Liver (tissue), 7 donors: ENCODE measurements at regions not wholly inside any gene's neighbourhood (a gene's known extent, or its start where the extent isn't known, plus 50 kb on each side); places are given as distances from the start of the nearest gene placed in this dataset.

Experiments
- DNase-seq: peaks from one replicate; pipeline ENCODE4 v3.0.0-alpha.2; 2017; ENCODE audit warnings: low spot score
- H3K27ac ChIP-seq, 2 donors: one replicate each; pipeline ENCODE4 v1.7.0; 2013; ENCODE audit warnings: inconsistent platforms in 2 of 2, low read length in 2 of 2, control low read depth in 1 of 2, low read depth in 1 of 2, mild to moderate bottlenecking in 1 of 2
- H3K27me3 ChIP-seq, 4 donors: one replicate each; pipeline versions ENCODE4 v1.6.1 to v1.7.0; 2013; ENCODE audit warnings: low read length in 3 of 4, inconsistent platforms in 1 of 4, mild to moderate bottlenecking in 1 of 4, moderate library complexity in 1 of 4; ENCODE audit not compliant: control insufficient read depth in 4 of 4, insufficient read depth in 4 of 4
- H3K36me3 ChIP-seq, 4 donors: one replicate each; pipeline versions ENCODE4 v1.6.1 to v1.7.0; 2013; ENCODE audit warnings: low read length in 3 of 4, mild to moderate bottlenecking in 3 of 4, low read depth in 1 of 4, moderate library complexity in 1 of 4; ENCODE audit not compliant: control insufficient read depth in 4 of 4, insufficient read depth in 3 of 4
- H3K4me1 ChIP-seq, 4 donors: one replicate each; pipeline versions ENCODE4 v1.6.1 to v1.7.0; 2013; ENCODE audit warnings: low read length in 3 of 4, mild to moderate bottlenecking in 3 of 4, moderate library complexity in 1 of 4; ENCODE audit not compliant: control insufficient read depth in 4 of 4, insufficient read depth in 4 of 4
- H3K4me3 ChIP-seq, 3 donors: one replicate each; pipeline versions ENCODE4 v1.6.1 to v1.7.0; 2013; ENCODE audit warnings: low read length in 3 of 3, control low read depth in 1 of 3, low read depth in 1 of 3, mild to moderate bottlenecking in 1 of 3
- H3K9ac ChIP-seq, 2 donors: one replicate each; pipeline ENCODE4 v1.7.0; 2013; ENCODE audit warnings: low read length in 2 of 2, mild to moderate bottlenecking in 2 of 2, moderate library complexity in 2 of 2, control low read depth in 1 of 2, low read depth in 1 of 2
- H3K9me3 ChIP-seq, 4 donors: one replicate each; pipeline versions ENCODE4 v1.6.1 to v1.7.0; 2013; ENCODE audit warnings: low read length in 3 of 4; ENCODE audit not compliant: control insufficient read depth in 4 of 4
- FOXA1 ChIP-seq: IDR thresholded peaks from 2 replicates; pipeline ENCODE4 v1.6.1; 2016; ENCODE audit warnings: antibody characterized with exemption
- FOXA2 ChIP-seq: IDR thresholded peaks from 2 replicates; pipeline ENCODE4 v1.6.1; 2016; ENCODE audit warnings: antibody characterized with exemption
- GABPA ChIP-seq, 2 donors: IDR thresholded peaks in 1 of 2; conservative IDR thresholded peaks in 1 of 2; 2 replicates each; pipeline ENCODE4 v1.6.1; 2016; ENCODE audit warnings: antibody characterized with exemption in 2 of 2, mild to moderate bottlenecking in 1 of 2, moderate library complexity in 1 of 2
- HNF4A ChIP-seq, 2 donors: conservative IDR thresholded peaks; 2 replicates each; pipeline ENCODE4 v1.6.1; 2016; ENCODE audit warnings: antibody characterized with exemption in 2 of 2, mild to moderate bottlenecking in 2 of 2
- HNF4G ChIP-seq: IDR thresholded peaks from 2 replicates; pipeline ENCODE4 v1.6.1; 2016; ENCODE audit warnings: antibody characterized with exemption
- JUND ChIP-seq, 2 donors: IDR thresholded peaks; 2 replicates each; pipeline ENCODE4 v1.6.1; 2016; ENCODE audit warnings: antibody characterized with exemption in 2 of 2
- NR2F2 ChIP-seq: IDR thresholded peaks from 2 replicates; pipeline ENCODE4 v1.6.1; 2016; ENCODE audit warnings: antibody characterized with exemption
- RAD21 ChIP-seq, 2 donors: IDR thresholded peaks; 2 replicates each; pipeline ENCODE4 v1.6.1; 2016; ENCODE audit warnings: antibody characterized with exemption in 2 of 2, mild to moderate bottlenecking in 2 of 2
- RXRA ChIP-seq, 2 donors: IDR thresholded peaks; 2 replicates each; pipeline ENCODE4 v1.6.1; 2017 to 2018; ENCODE audit warnings: antibody characterized with exemption in 2 of 2, mild to moderate bottlenecking in 1 of 2
- SP1 ChIP-seq: IDR thresholded peaks from 2 replicates; pipeline ENCODE4 v1.6.1; 2018; ENCODE audit warnings: antibody characterized with exemption, mild to moderate bottlenecking
- TAF1 ChIP-seq: conservative IDR thresholded peaks from 2 replicates; pipeline ENCODE4 v1.6.1; 2016; ENCODE audit warnings: antibody characterized with exemption, mild to moderate bottlenecking
- YY1 ChIP-seq: IDR thresholded peaks from 2 replicates; pipeline ENCODE4 v1.6.1; 2016; ENCODE audit warnings: antibody characterized with exemption, mild to moderate bottlenecking
- WGBS: extraction: QIAGEN DNeasy Blood & Tissue Kit; methylation state at CpG from one replicate; pipeline ENCODE4 v1.1.7; 2013; 5-methylcytosine and 5-hydroxymethylcytosine counted together
- TF ChIP-seq, protein P1 (sequence below): IDR thresholded peaks from 2 replicates; pipeline ENCODE4 v1.6.1; 2016; ENCODE audit warnings: antibody characterized with exemption
- TF ChIP-seq, protein P2 (sequence below): IDR thresholded peaks from 2 replicates; pipeline ENCODE4 v1.6.1; 2016; ENCODE audit warnings: antibody characterized with exemption
- TF ChIP-seq, protein P3 (sequence below): IDR thresholded peaks from 2 replicates; pipeline ENCODE4 v1.6.1; 2016; ENCODE audit warnings: antibody characterized with exemption, mild to moderate bottlenecking
- donor health status: healthy.
- donor health status: healthy.
- donor health status: healthy.
- donor health status: healthy.

DNA sequence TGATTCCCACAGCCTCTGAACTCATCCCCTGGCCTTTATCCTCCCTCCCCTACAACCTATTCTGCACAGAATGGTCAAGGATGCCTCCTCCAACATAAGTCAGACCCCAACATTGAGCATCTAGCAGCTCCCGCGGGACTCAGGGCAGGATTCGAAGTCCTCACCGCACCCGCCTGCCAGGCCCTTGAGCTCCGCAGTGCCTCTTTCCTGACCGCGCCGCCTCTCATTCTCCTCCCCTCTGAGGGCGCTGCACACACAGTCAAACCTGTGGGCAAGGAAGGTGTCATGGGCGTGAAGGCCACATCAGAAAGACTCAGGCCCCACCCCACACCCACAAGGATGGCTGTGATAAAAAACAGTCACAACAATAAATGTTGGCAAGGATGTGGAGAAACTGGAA, 84.1 kb downstream of the CPZ start:
- WGBS, result 89% methylated on average over 11 of the region's 11 CpGs
- TF ChIP-seq, protein P1, sequence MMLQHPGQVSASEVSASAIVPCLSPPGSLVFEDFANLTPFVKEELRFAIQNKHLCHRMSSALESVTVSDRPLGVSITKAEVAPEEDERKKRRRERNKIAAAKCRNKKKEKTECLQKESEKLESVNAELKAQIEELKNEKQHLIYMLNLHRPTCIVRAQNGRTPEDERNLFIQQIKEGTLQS, result no peak
- no peak for TF ChIP-seq NR2F2
- no peak for TF ChIP-seq FOXA2
- no peak for TF ChIP-seq GABPA (IDR thresholded peaks at IDR 0.05 in 1 of 2, conservative IDR thresholded peaks at IDR 0.05 in 1 of 2)
- no peak for TF ChIP-seq RXRA (IDR thresholded peaks at IDR 0.05)
- TF ChIP-seq HNF4A (conservative IDR thresholded peaks at IDR 0.05), result no peak
- TF ChIP-seq JUND (IDR thresholded peaks at IDR 0.05), result no peak
- no peaks in the 10 kb centered on the region for H3K4me1 ChIP-seq
- H3K27ac ChIP-seq, result no peak overlapping the region
- no peaks in the 10 kb centered on the region for H3K36me3 ChIP-seq
- no peak overlapping the region for H3K9ac ChIP-seq
- no peak overlapping the region for H3K4me3 ChIP-seq
- DNase-seq, result no peak
- H3K27me3 ChIP-seq, result peaks cover 0 to 3% (median 0%) of the 10 kb centered on the region in 4 donors
- H3K9me3 ChIP-seq, result no peaks in the 10 kb centered on the region

DNA sequence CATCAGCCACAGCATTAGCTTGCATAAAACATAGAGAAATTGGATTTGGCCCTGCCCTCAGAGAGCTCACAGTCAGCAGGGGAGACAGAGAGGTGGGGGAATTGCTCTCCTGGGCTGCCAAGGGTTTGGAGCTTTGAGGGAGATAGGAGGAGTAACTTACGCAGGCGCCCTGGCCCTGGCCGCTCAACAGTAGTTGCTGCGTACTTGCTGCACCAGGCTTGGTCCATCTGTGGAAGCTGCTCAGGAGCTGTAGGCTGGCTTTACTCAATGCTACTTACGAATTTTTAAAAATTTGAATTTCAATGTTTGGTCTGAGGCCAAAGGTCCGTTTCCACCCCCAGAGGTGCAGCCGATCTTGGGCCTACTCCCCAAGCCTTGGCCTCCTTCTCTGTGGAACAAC, 83.3 kb downstream of the CPZ start:
- Histone ChIP-seq H3K9ac (no peak overlapping the region), H3K27me3 (peaks cover 0 to 3% (median 0%) of the 10 kb centered on the region in 4 donors), H3K4me1 (no peaks in the 10 kb centered on the region), H3K27ac (no peak overlapping the region), H3K9me3 (no peaks in the 10 kb centered on the region), H3K36me3 (no peaks in the 10 kb centered on the region), H3K4me3 (no peak overlapping the region)
- no peak for DNase-seq
- TF ChIP-seq TAF1 (no peak), YY1 (no peak), SP1 (no peak), HNF4G (no peak), FOXA1 (no peak), GABPA (IDR thresholded peaks at IDR 0.05 in 1 of 2, conservative IDR thresholded peaks at IDR 0.05 in 1 of 2) (no peak), NR2F2 (no peak), RXRA (IDR thresholded peaks at IDR 0.05) (no peak), RAD21 (IDR thresholded peaks at IDR 0.05) (no peak), HNF4A (conservative IDR thresholded peaks at IDR 0.05) (no peak)
- TF ChIP-seq, protein P2, sequence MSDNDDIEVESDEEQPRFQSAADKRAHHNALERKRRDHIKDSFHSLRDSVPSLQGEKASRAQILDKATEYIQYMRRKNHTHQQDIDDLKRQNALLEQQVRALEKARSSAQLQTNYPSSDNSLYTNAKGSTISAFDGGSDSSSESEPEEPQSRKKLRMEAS, result no peak
- TF ChIP-seq, protein P1, result no peak
- WGBS, result 73% methylated on average over 7 of the region's 7 CpGs

DNA sequence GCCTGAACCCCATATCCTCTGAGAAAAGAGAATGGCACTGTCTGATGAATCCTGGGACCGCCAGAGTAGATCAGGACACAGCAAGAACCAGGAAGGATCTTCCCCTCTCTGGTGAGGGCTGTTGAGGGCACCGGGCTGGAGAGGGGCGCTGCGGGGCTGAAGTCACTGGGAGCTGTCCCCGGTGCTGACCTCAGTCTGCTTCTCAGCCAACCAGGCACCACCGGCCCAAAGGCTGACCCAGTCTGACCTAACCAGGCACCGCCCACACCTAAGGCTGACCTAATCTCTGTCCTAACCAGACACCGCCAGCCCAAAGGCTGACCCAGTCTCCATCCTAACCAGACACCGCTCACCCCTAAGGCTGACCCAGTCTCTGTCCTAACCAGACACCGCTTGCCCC, 82.8 kb downstream of the CPZ start:
- WGBS, result 23% methylated on average over 10 of the region's 10 CpGs
- Histone ChIP-seq H3K9ac (no peak overlapping the region), H3K27ac (no peak overlapping the region), H3K27me3 (peaks cover 0 to 3% (median 0%) of the 10 kb centered on the region in 4 donors), H3K4me1 (no peaks in the 10 kb centered on the region), H3K9me3 (no peaks in the 10 kb centered on the region), H3K36me3 (no peaks in the 10 kb centered on the region), H3K4me3 (no peak overlapping the region)
- no peak for TF ChIP-seq TAF1
- TF ChIP-seq, protein P3, sequence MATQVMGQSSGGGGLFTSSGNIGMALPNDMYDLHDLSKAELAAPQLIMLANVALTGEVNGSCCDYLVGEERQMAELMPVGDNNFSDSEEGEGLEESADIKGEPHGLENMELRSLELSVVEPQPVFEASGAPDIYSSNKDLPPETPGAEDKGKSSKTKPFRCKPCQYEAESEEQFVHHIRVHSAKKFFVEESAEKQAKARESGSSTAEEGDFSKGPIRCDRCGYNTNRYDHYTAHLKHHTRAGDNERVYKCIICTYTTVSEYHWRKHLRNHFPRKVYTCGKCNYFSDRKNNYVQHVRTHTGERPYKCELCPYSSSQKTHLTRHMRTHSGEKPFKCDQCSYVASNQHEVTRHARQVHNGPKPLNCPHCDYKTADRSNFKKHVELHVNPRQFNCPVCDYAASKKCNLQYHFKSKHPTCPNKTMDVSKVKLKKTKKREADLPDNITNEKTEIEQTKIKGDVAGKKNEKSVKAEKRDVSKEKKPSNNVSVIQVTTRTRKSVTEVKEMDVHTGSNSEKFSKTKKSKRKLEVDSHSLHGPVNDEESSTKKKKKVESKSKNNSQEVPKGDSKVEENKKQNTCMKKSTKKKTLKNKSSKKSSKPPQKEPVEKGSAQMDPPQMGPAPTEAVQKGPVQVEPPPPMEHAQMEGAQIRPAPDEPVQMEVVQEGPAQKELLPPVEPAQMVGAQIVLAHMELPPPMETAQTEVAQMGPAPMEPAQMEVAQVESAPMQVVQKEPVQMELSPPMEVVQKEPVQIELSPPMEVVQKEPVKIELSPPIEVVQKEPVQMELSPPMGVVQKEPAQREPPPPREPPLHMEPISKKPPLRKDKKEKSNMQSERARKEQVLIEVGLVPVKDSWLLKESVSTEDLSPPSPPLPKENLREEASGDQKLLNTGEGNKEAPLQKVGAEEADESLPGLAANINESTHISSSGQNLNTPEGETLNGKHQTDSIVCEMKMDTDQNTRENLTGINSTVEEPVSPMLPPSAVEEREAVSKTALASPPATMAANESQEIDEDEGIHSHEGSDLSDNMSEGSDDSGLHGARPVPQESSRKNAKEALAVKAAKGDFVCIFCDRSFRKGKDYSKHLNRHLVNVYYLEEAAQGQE, result peak; percentile 94
- peak; percentile 56 for DNase-seq
